GM12874 (cell line): ENCODE measurements at regions not wholly inside any gene's neighbourhood (a gene's known extent, or its start where the extent isn't known, plus 50 kb on each side); places are given as distances from the start of the nearest gene placed in this dataset.

Experiments used
- TF ChIP-seq, protein P1 (sequence below): IDR thresholded peaks from 2 replicates; pipeline ENCODE4 v1.5.1; 2011; ENCODE audit warnings: low read depth, mild to moderate bottlenecking, control low read depth, low read length, moderate library complexity; ENCODE audit not compliant: insufficient read depth

GRCh38 chr2:180122874-180123273 lies 115.8 kb upstream of the CWC22 start:
- TF ChIP-seq, protein P1, sequence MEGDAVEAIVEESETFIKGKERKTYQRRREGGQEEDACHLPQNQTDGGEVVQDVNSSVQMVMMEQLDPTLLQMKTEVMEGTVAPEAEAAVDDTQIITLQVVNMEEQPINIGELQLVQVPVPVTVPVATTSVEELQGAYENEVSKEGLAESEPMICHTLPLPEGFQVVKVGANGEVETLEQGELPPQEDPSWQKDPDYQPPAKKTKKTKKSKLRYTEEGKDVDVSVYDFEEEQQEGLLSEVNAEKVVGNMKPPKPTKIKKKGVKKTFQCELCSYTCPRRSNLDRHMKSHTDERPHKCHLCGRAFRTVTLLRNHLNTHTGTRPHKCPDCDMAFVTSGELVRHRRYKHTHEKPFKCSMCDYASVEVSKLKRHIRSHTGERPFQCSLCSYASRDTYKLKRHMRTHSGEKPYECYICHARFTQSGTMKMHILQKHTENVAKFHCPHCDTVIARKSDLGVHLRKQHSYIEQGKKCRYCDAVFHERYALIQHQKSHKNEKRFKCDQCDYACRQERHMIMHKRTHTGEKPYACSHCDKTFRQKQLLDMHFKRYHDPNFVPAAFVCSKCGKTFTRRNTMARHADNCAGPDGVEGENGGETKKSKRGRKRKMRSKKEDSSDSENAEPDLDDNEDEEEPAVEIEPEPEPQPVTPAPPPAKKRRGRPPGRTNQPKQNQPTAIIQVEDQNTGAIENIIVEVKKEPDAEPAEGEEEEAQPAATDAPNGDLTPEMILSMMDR = no peak

DNA sequence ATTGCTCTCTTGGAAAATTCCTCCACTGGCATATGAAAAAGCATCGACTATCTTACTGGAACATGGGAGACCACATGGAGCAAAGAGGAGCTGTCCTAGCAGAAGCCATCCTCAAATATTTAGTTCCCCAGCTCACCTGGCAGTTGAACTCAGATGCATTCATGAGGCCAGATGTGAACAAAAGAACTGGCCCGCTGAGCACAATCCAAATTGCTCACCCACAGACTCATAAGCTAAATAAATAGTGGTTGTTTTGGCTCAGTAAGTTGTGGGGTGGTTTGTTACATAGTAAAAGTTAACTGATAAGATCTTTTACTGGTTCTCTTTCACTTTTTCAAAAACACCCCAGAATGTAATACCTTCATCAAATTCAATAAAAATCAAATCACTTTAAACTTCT lies 108.6 kb upstream of the CWC22 start:
- TF ChIP-seq, protein P1 = no peak

- TF ChIP-seq, protein P1 = no peak
Measured at GRCh38 chr2:180115269-180115668, 108.2 kb upstream of the CWC22 start.

- TF ChIP-seq, protein P1 = no peak
Measured at GRCh38 chr2:180111901-180112300, 104.8 kb upstream of the CWC22 start.

- TF ChIP-seq, protein P1 = no peak
Measured at GRCh38 chr2:180110469-180110868, 103.4 kb upstream of the CWC22 start.

- TF ChIP-seq, protein P1 = no peak
Measured at GRCh38 chr2:180101846-180102245, 94.7 kb upstream of the CWC22 start.

DNA sequence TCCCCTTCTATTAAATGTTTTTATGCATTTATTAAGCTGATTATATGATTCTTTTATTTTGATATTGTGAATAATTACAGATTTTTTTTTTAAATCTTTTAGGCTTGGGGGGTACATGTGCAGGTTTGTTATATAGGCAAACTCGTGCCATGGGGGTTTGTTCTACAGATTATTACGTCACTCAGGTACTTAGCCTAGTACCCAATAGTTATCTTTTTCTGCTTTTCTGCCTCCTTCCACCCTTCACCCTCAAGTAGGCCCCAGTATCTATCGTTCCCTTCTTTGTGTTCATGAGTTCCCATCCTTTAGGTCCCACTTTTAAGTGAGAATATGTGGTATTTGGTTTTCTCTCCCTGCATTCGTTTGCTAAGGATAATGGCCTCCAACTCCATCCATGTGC lies 92.2 kb upstream of the CWC22 start:
- TF ChIP-seq, protein P1 = no peak

- TF ChIP-seq, protein P1 = no peak
Measured at GRCh38 chr2:180085144-180085543, 78.0 kb upstream of the CWC22 start.
